ENCODE measurements at regions not wholly inside any gene's neighbourhood (a gene's known extent, or its start where the extent isn't known, plus 50 kb on each side); places are given as distances from the start of the nearest gene placed in this dataset.

DNA sequence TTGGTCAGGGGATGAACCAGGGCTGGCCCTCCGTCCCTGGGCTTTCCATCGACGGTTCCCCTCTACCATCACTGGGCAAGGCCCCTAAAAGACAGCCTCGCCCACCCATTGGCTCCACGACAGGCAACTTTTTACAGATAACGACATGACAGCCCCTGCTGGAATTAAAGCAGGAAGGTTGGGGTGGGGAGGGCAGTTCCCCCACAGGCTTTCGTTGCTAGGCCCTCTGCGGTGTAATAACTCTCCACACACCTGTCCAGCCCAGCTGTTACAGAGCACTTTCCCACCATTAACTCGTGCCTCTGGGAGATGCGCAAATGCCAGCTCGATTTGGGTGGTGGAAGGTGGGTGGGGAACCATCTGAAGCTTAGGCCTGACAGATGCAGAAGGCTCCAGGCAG lies 264.2 kb upstream of the TLE3 start:
- TF ChIP-seq EZH2phosphoT487 (IDR thresholded peaks at IDR 0.05; ENCODE audit: borderline replicate concordance): no peak
- TF ChIP-seq, protein P1, sequence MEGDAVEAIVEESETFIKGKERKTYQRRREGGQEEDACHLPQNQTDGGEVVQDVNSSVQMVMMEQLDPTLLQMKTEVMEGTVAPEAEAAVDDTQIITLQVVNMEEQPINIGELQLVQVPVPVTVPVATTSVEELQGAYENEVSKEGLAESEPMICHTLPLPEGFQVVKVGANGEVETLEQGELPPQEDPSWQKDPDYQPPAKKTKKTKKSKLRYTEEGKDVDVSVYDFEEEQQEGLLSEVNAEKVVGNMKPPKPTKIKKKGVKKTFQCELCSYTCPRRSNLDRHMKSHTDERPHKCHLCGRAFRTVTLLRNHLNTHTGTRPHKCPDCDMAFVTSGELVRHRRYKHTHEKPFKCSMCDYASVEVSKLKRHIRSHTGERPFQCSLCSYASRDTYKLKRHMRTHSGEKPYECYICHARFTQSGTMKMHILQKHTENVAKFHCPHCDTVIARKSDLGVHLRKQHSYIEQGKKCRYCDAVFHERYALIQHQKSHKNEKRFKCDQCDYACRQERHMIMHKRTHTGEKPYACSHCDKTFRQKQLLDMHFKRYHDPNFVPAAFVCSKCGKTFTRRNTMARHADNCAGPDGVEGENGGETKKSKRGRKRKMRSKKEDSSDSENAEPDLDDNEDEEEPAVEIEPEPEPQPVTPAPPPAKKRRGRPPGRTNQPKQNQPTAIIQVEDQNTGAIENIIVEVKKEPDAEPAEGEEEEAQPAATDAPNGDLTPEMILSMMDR (IDR thresholded peaks at IDR 0.05 in 2 of 3, conservative IDR thresholded peaks at IDR 0.05 in 1 of 3; ENCODE audit: borderline replicate concordance in 1 of 3, insufficient read depth in 1 of 3, low read depth in 2 of 3, low read length in 2 of 3): no peak
- TF ChIP-seq, protein P2, sequence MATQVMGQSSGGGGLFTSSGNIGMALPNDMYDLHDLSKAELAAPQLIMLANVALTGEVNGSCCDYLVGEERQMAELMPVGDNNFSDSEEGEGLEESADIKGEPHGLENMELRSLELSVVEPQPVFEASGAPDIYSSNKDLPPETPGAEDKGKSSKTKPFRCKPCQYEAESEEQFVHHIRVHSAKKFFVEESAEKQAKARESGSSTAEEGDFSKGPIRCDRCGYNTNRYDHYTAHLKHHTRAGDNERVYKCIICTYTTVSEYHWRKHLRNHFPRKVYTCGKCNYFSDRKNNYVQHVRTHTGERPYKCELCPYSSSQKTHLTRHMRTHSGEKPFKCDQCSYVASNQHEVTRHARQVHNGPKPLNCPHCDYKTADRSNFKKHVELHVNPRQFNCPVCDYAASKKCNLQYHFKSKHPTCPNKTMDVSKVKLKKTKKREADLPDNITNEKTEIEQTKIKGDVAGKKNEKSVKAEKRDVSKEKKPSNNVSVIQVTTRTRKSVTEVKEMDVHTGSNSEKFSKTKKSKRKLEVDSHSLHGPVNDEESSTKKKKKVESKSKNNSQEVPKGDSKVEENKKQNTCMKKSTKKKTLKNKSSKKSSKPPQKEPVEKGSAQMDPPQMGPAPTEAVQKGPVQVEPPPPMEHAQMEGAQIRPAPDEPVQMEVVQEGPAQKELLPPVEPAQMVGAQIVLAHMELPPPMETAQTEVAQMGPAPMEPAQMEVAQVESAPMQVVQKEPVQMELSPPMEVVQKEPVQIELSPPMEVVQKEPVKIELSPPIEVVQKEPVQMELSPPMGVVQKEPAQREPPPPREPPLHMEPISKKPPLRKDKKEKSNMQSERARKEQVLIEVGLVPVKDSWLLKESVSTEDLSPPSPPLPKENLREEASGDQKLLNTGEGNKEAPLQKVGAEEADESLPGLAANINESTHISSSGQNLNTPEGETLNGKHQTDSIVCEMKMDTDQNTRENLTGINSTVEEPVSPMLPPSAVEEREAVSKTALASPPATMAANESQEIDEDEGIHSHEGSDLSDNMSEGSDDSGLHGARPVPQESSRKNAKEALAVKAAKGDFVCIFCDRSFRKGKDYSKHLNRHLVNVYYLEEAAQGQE (IDR thresholded peaks at IDR 0.05; ENCODE audit: low read depth): no peak
- TF ChIP-seq POLR2AphosphoS5 (IDR thresholded peaks at IDR 0.05; ENCODE audit: low read depth, low read length): no peak
- no peak for TF ChIP-seq POLR2A (IDR thresholded peaks at IDR 0.05; ENCODE audit: borderline replicate concordance, extremely low read depth, insufficient read depth, insufficient read length)
- TF ChIP-seq JUND (IDR thresholded peaks at IDR 0.05): no peak
- TF ChIP-seq EZH2 (IDR thresholded peaks at IDR 0.05): no peak
- no peak for TF ChIP-seq YY1 (IDR thresholded peaks at IDR 0.05; ENCODE audit: extremely low read depth, insufficient replicate concordance, low read depth, low read length)
- TF ChIP-seq TCF7L2 (IDR thresholded peaks at IDR 0.05; ENCODE audit: borderline replicate concordance, extremely low read depth, insufficient read depth, insufficient read length): no peak
